Coronary artery (tissue), 2 donors: ENCODE measurements at regions not wholly inside any gene's neighbourhood (a gene's known extent, or its start where the extent isn't known, plus 50 kb on each side); places are given as distances from the start of the nearest gene placed in this dataset.

Experiments used
- DNase-seq: peaks from one replicate; pipeline ENCODE4 v3.0.0-alpha.2; 2017; ENCODE audit warnings: low spot score
- H3K27ac ChIP-seq, 2 donors: fragments of 200-600 bp; sonication (generic); one replicate each; pipeline ENCODE4 v1.5.1; 2016 to 2019
- H3K4me3 ChIP-seq: fragments of 200-600 bp; sonication (generic); 2 replicates; pipeline ENCODE4 v1.5.1; 2016; ENCODE audit warnings: mild to moderate bottlenecking, moderate library complexity
- TF ChIP-seq, protein P1 (sequence below): fragments of 200-600 bp; sonication (generic); IDR thresholded peaks from one replicate; pipeline ENCODE4 v1.5.1; 2019; ENCODE audit warnings: antibody characterized with exemption

DNA sequence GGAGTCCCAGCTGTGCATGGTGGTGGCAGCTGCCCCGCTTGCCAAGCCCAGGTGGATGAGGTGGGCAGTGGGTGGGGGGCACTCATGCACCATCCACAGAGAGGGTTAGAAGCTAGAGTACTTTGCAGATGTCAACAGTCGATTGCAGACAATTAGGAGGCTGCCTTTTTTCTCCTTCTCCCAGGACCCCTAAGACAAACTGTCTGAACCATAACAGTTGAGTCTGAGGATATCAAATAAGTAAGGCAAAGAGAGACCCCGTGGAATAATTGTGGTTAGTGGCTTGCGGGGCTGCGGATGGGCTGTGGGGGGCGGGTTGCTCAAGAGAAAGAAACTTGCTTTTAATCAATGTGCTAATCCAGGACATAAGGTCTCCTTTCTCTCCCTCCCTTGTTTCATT lies 926.2 kb downstream of the VRK1 start:
- no peak for DNase-seq
- H3K27ac ChIP-seq = no peak overlapping the region
- TF ChIP-seq, protein P1, sequence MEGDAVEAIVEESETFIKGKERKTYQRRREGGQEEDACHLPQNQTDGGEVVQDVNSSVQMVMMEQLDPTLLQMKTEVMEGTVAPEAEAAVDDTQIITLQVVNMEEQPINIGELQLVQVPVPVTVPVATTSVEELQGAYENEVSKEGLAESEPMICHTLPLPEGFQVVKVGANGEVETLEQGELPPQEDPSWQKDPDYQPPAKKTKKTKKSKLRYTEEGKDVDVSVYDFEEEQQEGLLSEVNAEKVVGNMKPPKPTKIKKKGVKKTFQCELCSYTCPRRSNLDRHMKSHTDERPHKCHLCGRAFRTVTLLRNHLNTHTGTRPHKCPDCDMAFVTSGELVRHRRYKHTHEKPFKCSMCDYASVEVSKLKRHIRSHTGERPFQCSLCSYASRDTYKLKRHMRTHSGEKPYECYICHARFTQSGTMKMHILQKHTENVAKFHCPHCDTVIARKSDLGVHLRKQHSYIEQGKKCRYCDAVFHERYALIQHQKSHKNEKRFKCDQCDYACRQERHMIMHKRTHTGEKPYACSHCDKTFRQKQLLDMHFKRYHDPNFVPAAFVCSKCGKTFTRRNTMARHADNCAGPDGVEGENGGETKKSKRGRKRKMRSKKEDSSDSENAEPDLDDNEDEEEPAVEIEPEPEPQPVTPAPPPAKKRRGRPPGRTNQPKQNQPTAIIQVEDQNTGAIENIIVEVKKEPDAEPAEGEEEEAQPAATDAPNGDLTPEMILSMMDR = no peak
- H3K4me3 ChIP-seq = no peak overlapping the region

DNA sequence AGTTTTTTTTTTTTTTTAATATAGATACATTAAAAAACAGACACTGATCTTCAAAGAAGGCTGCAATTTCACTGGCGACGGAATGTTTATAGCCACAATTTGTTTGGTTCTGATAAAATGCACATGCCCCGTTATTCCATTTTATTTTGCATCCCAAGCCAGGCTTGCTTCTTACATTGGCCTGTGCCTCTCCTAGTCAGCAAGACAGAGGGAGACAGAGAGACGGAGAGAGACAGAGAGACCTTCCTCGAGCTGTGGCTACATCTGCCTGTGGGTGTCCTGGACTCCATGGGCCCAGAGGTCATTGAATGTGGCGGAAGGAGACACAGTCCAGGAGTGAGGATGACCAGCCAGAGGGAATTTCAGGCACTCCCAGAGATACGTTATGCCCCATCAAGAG lies 926.6 kb downstream of the VRK1 start:
- DNase-seq = no peak
- Histone ChIP-seq H3K27ac (no peak overlapping the region), H3K4me3 (no peak overlapping the region)
- TF ChIP-seq, protein P1 = no peak

DNA sequence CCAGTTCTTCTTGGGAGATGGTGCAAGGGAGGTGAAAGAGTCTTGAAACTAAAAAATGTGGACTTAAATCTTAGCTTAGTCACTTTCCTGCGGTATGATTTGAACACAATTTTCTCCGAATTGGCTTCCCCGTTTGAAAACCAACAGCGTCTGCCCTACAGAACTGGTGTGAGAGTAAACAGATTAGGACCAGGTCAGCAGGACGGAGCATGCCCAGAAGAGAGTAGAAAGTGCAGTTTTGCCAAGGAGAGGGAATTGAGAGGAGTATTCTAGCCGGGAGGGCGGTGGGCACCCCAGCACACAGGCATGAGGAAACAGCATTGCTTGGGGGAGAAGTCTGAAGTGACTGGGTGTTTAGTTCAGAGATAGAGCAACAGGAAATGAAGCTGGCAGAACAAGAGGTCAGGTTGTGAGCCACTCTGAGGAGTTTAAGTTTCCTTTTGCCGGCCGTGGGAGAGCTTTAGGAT lies 927.1 kb downstream of the VRK1 start:
- Histone ChIP-seq H3K27ac (no peak overlapping the region), H3K4me3 (no peak overlapping the region)
- TF ChIP-seq, protein P1 = no peak
- no peak for DNase-seq

DNA sequence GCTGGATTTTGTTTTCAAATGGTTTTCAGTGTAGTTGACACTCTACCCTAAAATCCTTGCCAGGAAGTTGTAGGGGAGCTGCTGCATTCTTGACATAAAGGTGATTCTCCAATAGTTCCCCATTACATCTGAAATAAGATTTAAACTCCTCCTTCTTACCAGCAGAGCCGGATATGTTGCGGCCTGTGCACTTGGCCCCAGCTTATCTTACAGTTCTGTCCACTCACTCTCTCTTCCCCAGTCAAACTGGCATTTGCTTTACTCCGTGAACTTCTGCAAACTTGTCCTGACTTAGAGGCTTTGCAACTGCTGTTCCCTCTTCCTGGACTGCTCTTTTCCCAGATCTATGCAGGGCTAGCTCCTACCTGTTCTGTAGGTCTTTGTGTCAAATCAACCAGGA lies 929.5 kb downstream of the VRK1 start:
- H3K4me3 ChIP-seq = no peak overlapping the region
- no peak for DNase-seq
- TF ChIP-seq, protein P1 = no peak
- no peak overlapping the region for H3K27ac ChIP-seq

DNA sequence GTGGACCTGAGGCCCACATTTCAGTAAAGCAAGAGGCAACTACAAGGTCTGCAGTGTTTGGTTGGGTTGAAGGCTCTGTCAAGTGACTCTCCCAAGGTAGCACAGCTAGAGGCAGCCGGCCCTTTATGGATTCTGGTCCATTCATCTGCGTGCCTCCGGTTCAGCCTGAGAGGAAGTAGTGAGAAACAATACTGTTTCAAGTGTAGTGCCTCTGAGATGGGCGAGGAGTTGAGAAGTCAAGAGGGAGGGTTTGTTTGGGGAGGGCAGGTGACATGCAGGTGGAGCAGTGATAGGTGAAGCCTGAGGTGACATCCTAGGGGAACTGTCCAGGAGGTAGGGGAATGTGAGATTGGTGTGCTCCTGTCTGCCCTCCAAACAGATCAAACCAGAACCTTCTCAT lies 933.5 kb downstream of the VRK1 start:
- Histone ChIP-seq H3K27ac (no peak overlapping the region), H3K4me3 (no peak overlapping the region)
- DNase-seq = no peak
- TF ChIP-seq, protein P1 = no peak

DNA sequence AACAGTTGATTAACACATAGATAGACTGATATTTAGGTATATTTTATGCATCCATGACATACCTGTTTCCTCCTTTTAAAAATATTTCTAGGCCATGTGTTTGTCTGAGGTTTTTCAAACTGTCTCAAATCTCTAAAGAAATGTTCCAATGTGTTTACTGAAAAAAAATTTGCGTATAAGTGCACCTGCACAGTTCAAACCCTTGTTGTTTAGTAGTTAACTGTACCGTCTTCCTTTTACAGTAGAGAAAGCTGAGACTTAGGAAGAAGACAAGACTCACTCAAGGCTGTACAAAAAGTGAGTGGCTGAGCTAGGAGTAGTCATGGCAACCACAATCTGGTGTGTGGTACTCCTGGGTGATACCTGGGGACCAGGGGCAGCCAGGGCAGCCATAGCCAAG lies 934.6 kb downstream of the VRK1 start:
- TF ChIP-seq, protein P1 = no peak
- H3K27ac ChIP-seq = no peak overlapping the region
- no peak for DNase-seq
- H3K4me3 ChIP-seq = no peak overlapping the region

DNA sequence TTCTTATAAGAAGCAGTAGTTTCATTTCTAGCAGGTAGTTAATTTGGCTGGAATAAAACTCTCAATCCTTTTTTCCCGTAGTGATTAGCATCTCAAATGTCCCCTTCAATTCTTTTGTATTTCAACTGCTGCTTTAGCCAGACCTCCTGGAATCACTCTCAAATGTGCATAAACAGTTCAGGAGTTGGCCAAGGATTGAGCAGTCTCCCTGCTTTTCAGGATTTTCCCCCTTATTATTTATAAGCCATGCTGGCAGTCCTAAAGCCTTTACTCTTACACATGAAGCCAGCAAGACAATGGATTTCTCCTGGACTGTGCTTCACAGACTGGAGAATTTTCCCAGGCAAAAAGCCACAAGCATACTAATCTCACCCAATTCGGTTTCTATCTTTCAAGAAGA lies 950.1 kb downstream of the VRK1 start:
- TF ChIP-seq, protein P1 = no peak
- no peak for DNase-seq
- Histone ChIP-seq H3K27ac (no peak overlapping the region), H3K4me3 (no peak overlapping the region)
